Fibroblast of lung (primary cell): ENCODE measurements at regions not wholly inside any gene's neighbourhood (a gene's known extent, or its start where the extent isn't known, plus 50 kb on each side); places are given as distances from the start of the nearest gene placed in this dataset.
"Not testable (repeated sequence)": the region's sequence is repeated elsewhere in the genome, so short reads cannot be mapped to it uniquely, and the experiment has no call there.

Source experiments
- CTCF ChIP-seq, 2 donors: IDR thresholded peaks in 1 of 2; conservative IDR thresholded peaks in 1 of 2; 1 replicate in 1 of 2; 2 replicates in 1 of 2; pipeline ENCODE4 v1.5.1; 2011 to 2012; ENCODE audit warnings: low read length in 2 of 2, control low read depth in 1 of 2, inconsistent platforms in 1 of 2, low read depth in 1 of 2, mild to moderate bottlenecking in 1 of 2
- EZH2 ChIP-seq: IDR thresholded peaks from 2 replicates; pipeline ENCODE4 v1.5.1; 2012; ENCODE audit warnings: low read length, control low read depth, mild to moderate bottlenecking; ENCODE audit errors: missing control alignments

GRCh38 chr15:101937362-101937761 lies 125.4 kb downstream of the OR4F15 start:
- TF ChIP-seq CTCF (conservative IDR thresholded peaks at IDR 0.05 in 1 of 2, IDR thresholded peaks at IDR 0.05 in 1 of 2; ENCODE audit: low read depth in 1 of 2, low read length in 2 of 2); EZH2: not testable (repeated sequence)
